HG03103 (cell line): ENCODE measurements at regions not wholly inside any gene's neighbourhood (a gene's known extent, or its start where the extent isn't known, plus 50 kb on each side); places are given as distances from the start of the nearest gene placed in this dataset.
"Not testable (repeated sequence)": the region's sequence is repeated elsewhere in the genome, so short reads cannot be mapped to it uniquely, and the experiment has no call there.

ENCODE experiments used
- ATAC-seq: cut with Tn5 transposase; IDR thresholded peaks from one replicate; pipeline ENCODE4 v1.9.1; 2021; ENCODE audit warnings: low read depth; ENCODE audit not compliant: unreplicated experiment

- ATAC-seq: no peak
Observed at GRCh38 chr20:19024296-19025035, 188.0 kb upstream of the SLC24A3 start.

- ATAC-seq: no peak
Observed at GRCh38 chr20:19025430-19026120, 186.9 kb upstream of the SLC24A3 start.

- ATAC-seq: peak; percentile 67
Observed at GRCh38 chr20:19026121-19026878, 186.1 kb upstream of the SLC24A3 start.

- no peak for ATAC-seq
Observed at GRCh38 chr20:19026901-19027644, 185.4 kb upstream of the SLC24A3 start.

- no peak for ATAC-seq
Observed at GRCh38 chr20:19027971-19028370, 184.5 kb upstream of the SLC24A3 start.

- no peak for ATAC-seq
Observed at GRCh38 chr20:19041787-19042186, 170.7 kb upstream of the SLC24A3 start.

- no peak for ATAC-seq
Observed at GRCh38 chr20:19045371-19045770, 167.1 kb upstream of the SLC24A3 start.

- no peak for ATAC-seq
Observed at GRCh38 chr20:19047040-19047950, 165.1 kb upstream of the SLC24A3 start.

- no peak for ATAC-seq
Observed at GRCh38 chr20:19047951-19048296, 164.5 kb upstream of the SLC24A3 start.

GRCh38 chr20:19048995-19049501 lies 163.4 kb upstream of the SLC24A3 start:
- no peak for ATAC-seq

- no peak for ATAC-seq
Observed at GRCh38 chr20:19049514-19049913, 162.9 kb upstream of the SLC24A3 start.

- ATAC-seq: no peak
Observed at GRCh38 chr20:19056909-19057308, 155.5 kb upstream of the SLC24A3 start.

- not testable (repeated sequence) for ATAC-seq
Observed at GRCh38 chr20:19064788-19065187, 147.7 kb upstream of the SLC24A3 start.

- no peak for ATAC-seq
Observed at GRCh38 chr20:19067986-19068385, 144.5 kb upstream of the SLC24A3 start.

GRCh38 chr20:19070026-19070425 lies 142.4 kb upstream of the SLC24A3 start:
- ATAC-seq: no peak

GRCh38 chr20:19070681-19071445 lies 141.6 kb upstream of the SLC24A3 start:
- peak; percentile 21 for ATAC-seq

- ATAC-seq: peak; percentile 35
Observed at GRCh38 chr20:19071446-19071725, 141.1 kb upstream of the SLC24A3 start.

GRCh38 chr20:19071902-19072498 lies 140.4 kb upstream of the SLC24A3 start:
- ATAC-seq: no peak

- no peak for ATAC-seq
Observed at GRCh38 chr20:19072988-19073387, 139.5 kb upstream of the SLC24A3 start.
